ENCODE measurements at regions not wholly inside any gene's neighbourhood (a gene's known extent, or its start where the extent isn't known, plus 50 kb on each side); places are given as distances from the start of the nearest gene placed in this dataset.

DNA sequence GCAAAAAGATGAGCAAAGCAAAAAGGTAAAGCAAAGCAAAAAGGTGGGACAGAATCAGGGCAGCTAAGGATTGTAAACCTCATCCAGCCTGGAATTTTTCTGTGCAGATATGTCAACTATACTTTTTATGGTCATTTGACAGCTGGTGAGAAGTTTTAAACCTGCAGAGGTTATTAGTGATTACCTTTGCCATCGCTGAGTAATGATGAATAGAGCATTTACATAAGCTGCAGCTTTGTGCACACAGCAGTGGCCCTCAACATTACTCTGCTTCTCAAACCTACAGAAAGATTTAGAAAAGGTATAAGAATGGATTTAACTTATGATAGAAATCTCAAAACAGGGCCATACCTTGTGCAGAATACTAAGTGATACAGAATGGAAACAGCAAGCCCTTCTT lies 54.5 kb upstream of the C4orf54 start:
- ATAC-seq = no peak

DNA sequence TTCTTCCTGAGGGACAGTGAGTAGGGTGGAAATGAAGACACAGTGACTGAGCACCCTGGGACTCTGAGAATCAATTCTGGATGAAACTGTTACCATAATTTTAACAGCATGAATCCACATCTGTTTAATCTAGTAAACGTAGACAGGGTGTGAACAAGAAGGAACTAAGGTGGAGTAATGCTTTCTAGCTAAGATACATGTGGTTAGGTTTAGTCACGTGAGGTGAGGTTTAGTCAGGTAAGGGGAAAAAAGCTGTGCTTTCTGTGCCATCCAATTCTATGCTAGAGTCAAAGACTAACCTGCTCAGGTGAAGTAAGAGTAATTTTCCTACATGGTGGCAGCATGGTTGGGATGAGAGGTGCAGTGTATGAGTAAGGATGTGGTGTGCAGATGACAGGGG lies 54.0 kb upstream of the C4orf54 start:
- ATAC-seq = peak; percentile 57

DNA sequence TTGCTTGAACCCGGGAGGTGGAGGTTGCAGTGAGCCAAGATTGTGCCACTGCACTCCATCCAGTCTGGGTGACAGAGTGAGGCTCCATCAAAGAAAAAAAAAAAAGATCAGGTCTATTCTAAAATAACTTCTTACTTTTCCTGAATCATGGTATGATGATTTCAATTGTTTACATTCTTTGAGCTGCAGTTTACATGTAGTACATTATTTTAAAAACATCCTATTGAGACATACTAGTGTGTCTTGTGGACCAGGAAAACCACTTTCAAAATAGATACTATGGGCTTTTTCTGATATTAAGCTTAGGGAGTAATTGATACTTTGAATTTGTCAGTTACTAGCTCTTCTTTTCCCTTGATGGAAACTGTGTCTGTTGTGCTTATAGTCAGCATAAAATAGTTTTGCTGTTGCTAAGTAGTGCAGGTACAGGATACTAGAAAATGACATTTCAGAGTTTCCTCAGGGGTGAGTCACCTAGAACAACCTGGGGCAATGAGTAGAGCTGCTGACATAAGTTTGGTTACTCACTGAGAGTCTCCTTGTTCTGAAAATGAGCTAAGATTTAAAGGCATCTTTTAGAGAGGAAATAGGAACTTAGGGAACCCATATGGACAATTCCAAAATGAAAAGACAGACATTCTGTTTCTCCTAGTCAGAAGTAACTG lies 53.2 kb upstream of the C4orf54 start:
- peak; percentile 98 for ATAC-seq

DNA sequence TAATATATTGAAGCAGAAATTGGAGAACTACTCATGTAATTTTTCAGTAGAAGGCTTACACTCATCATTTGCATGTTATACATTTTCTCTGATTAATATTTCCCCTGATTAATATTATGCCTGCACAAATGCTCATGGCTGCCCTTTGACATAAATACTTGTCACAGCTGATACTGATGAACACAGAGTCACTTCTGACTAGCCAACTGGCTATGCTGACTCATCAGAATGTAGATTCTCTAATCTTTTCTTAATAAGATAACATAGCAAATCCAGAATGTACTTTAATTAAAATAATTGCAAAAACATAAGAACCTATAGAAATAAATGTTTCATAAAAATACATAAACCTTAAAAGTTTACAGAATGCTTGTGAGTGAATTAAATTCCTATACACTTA lies 52.4 kb upstream of the C4orf54 start:
- no peak for ATAC-seq

DNA sequence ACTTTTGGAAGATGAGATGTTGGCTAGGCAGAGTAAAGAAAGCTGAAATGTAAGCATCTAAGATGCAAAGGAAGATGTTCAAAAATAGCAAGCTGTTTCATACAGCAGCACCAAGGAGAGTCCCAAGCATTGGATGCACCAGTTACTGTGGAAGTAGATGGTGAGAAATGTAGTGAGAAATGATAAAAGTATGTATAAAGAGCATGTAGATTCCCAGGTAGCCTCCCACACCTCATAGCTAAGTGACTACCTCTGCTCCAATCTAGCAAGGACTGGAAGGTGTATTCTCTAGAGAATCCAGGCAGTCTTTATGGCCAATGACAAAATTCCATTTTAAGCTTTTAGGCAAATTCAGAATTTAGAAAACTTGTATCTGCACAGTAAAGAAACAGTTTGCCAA lies 50.9 kb upstream of the C4orf54 start:
- ATAC-seq = no peak

Measured in esophagus mucosa (tissue), 1 donor.